GM12878 (cell line): ENCODE measurements at regions not wholly inside any gene's neighbourhood (a gene's known extent, or its start where the extent isn't known, plus 50 kb on each side); places are given as distances from the start of the nearest gene placed in this dataset.

Source experiments
- CEBPB ChIP-seq, 2 experiments: fragments of 150-350 bp in 1 of 2; IDR thresholded peaks; 2 replicates each; pipeline ENCODE4 v1.6.1; 2012 to 2014; ENCODE audit warnings: low read depth in 2 of 2, low read length in 2 of 2, borderline replicate concordance in 1 of 2, inconsistent platforms in 1 of 2
- EP300 ChIP-seq, 2 experiments: fragments of 150-350 bp in 1 of 2; IDR thresholded peaks; 2 replicates each; pipeline ENCODE4 v1.6.1; 2011 to 2012; ENCODE audit warnings: low read depth in 2 of 2, low read length in 2 of 2, borderline replicate concordance in 1 of 2, improper control_type of control experiment in 1 of 2, inconsistent platforms in 1 of 2; ENCODE audit not compliant: control insufficient read depth in 1 of 2
- TF ChIP-seq, protein P1 (sequence below): IDR thresholded peaks from 2 replicates; pipeline ENCODE4 v1.6.1; 2012; ENCODE audit warnings: low read depth, low read length, improper control_type of control experiment

DNA sequence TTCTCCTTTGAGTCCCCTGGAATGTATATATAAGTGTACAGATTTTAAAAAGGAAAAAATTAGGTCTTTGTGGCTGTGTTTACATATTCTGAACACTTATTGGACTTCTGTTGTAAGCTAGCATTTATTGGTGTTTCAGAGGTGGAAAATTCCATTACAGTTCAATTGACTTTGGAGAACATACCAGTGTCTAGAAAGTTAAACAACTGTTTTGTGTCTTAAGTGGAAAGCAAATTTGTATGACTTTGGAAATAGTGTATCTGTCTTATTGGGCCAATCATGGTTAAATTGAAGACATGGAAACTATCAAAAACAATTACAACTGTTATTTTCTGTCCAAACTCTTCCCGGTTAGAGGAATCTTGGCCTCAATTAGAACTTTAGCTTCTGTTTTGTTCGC lies 265.0 kb upstream of the C2CD4B start:
- TF ChIP-seq CEBPB (IDR thresholded peaks at IDR 0.05; ENCODE audit: borderline replicate concordance in 1 of 2, low read depth in 2 of 2, low read length in 2 of 2) (no peak), EP300 (IDR thresholded peaks at IDR 0.05; ENCODE audit: borderline replicate concordance in 1 of 2, control insufficient read depth in 1 of 2, low read depth in 2 of 2, low read length in 2 of 2) (no peak)
- TF ChIP-seq, protein P1, sequence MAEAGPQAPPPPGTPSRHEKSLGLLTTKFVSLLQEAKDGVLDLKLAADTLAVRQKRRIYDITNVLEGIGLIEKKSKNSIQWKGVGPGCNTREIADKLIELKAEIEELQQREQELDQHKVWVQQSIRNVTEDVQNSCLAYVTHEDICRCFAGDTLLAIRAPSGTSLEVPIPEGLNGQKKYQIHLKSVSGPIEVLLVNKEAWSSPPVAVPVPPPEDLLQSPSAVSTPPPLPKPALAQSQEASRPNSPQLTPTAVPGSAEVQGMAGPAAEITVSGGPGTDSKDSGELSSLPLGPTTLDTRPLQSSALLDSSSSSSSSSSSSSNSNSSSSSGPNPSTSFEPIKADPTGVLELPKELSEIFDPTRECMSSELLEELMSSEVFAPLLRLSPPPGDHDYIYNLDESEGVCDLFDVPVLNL: no peak
